NT2/D1 (cell line): ENCODE measurements at regions not wholly inside any gene's neighbourhood (a gene's known extent, or its start where the extent isn't known, plus 50 kb on each side); places are given as distances from the start of the nearest gene placed in this dataset.

Experiments used
- SUZ12 ChIP-seq: IDR thresholded peaks from 2 replicates; pipeline ENCODE4 v1.6.1; 2011; ENCODE audit not compliant: insufficient read length, insufficient read depth; ENCODE audit errors: extremely low read depth
- YY1 ChIP-seq: IDR thresholded peaks from 2 replicates; pipeline ENCODE4 v1.6.1; 2011; ENCODE audit not compliant: insufficient read length, insufficient read depth
- ZNF274 ChIP-seq: IDR thresholded peaks from 2 replicates; pipeline ENCODE4 v1.6.1; 2011; ENCODE audit warnings: mild to moderate bottlenecking, low read depth, low read length

- TF ChIP-seq YY1 (no peak), SUZ12 (no peak), ZNF274 (no peak)
Observed at GRCh38 chr1:147486876-147487656, 54.2 kb upstream of the BCL9 start.
